HCT116 (cell line): ENCODE measurements at regions not wholly inside any gene's neighbourhood (a gene's known extent, or its start where the extent isn't known, plus 50 kb on each side); places are given as distances from the start of the nearest gene placed in this dataset.

Source experiments
- ATAC-seq: fragments of 200-7000 bp; cut with Tn5 transposase; 2 replicates; pipeline ENCODE4 v1.9.1; 2020; ENCODE audit warnings: mild to moderate bottlenecking, moderate library complexity
- BruUV-seq: library from RNA; stranded (reverse); fragments of 400-500 nt; replicated peaks from 2 replicates; lab custom pipeline; 2021; lab: Mats Ljungman, UMichigan
- CTCF ChIA-PET: fragments of 300-600 bp; sonication (Branson Sonifier 250); formaldehyde crosslinking; loops from one replicate; lab custom pipeline; 2021; ENCODE audit warnings: antibody characterized with exemption; lab: Charles Lee
- POLR2A ChIA-PET: fragments of 300-600, 350-600 bp; sonication (Branson Sonifier 250); formaldehyde crosslinking; loops from one replicate; lab custom pipeline; 2021; ENCODE audit warnings: antibody characterized with exemption; lab: Charles Lee
- RAD21 ChIA-PET, 2 experiments: fragments of 300-600 bp; sonication (Branson Sonifier 250); formaldehyde crosslinking; loops; one replicate each; lab custom pipeline; 2023; ENCODE audit warnings: low total read pairs in 2 of 2; ENCODE audit not compliant: uncharacterized antibody in 2 of 2, unreplicated experiment in 2 of 2, low non-redundant PET in 1 of 2; lab: Charles Lee
- DNase-seq: peaks from one replicate; pipeline ENCODE4 v3.0.0-alpha.2; 2010; ENCODE audit warnings: low read depth, low spot score
- H2AFZ ChIP-seq: fragments of 200-600 bp; shearing (Covaris generic), sonication (generic); 2 replicates; pipeline ENCODE4 v1.6.1; 2017; ENCODE audit warnings: low read depth, mixed run types, mixed read lengths, antibody characterized with exemption, low read length; ENCODE audit not compliant: poor library complexity, severe bottlenecking
- H3K27ac ChIP-seq: 2 replicates; pipeline ENCODE4 v1.5.1; 2012; ENCODE audit warnings: low read depth, low read length
- H3K27me3 ChIP-seq: fragments of 200-600 bp; sonication (generic); 2 replicates; pipeline ENCODE4 v1.6.1; 2016; ENCODE audit warnings: mixed run types, low read length, mixed read lengths; ENCODE audit not compliant: insufficient read depth
- H3K36me3 ChIP-seq, 2 experiments: fragments of 200-500 bp in 1 of 2; fragments of 200-600 bp in 1 of 2; sonication (Bioruptor generic) in 1 of 2; sonication (generic) in 1 of 2; 2 replicates each; pipeline versions ENCODE4 v1.5.1 to v1.6.1; 2014 to 2016; ENCODE audit warnings: low read length in 2 of 2, inconsistent platforms in 1 of 2, mixed read lengths in 1 of 2, mixed run types in 1 of 2; ENCODE audit not compliant: insufficient read depth in 2 of 2, control insufficient read depth in 1 of 2
- H3K4me1 ChIP-seq, 2 experiments: fragments of 200-600 bp in 1 of 2; sonication (generic) in 1 of 2; 2 replicates each; pipeline versions ENCODE4 v1.5.1 to v1.6.1; 2012 to 2017; ENCODE audit warnings: low read length in 2 of 2, inconsistent platforms in 1 of 2, mild to moderate bottlenecking in 1 of 2, mixed read lengths in 1 of 2, mixed run types in 1 of 2, moderate library complexity in 1 of 2; ENCODE audit not compliant: insufficient read depth in 2 of 2, control insufficient read depth in 1 of 2
- H3K4me2 ChIP-seq: fragments of 200-600 bp; sonication (generic); 2 replicates; pipeline ENCODE4 v1.6.1; 2017; ENCODE audit warnings: mixed run types, low read length, mixed read lengths
- H3K4me3 ChIP-seq, 2 experiments: fragments of 200-600 bp in 1 of 2; sonication (generic) in 1 of 2; replicated peaks in 1 of 2; 2 replicates each; pipeline ENCODE4 v1.5.1; 2011 to 2016; ENCODE audit warnings: low read length in 2 of 2, control low read depth in 1 of 2, low read depth in 1 of 2, mild to moderate bottlenecking in 1 of 2, mixed read lengths in 1 of 2, mixed run types in 1 of 2
- H3K79me2 ChIP-seq: fragments of 200-600 bp; sonication (generic); 2 replicates; pipeline ENCODE4 v1.6.1; 2017; ENCODE audit warnings: mild to moderate bottlenecking, mixed run types, low read length, moderate library complexity, mixed read lengths; ENCODE audit not compliant: insufficient read depth
- H3K9ac ChIP-seq: fragments of 200-600 bp; sonication (generic); 2 replicates; pipeline ENCODE4 v1.6.1; 2016; ENCODE audit warnings: low read length, mixed read lengths
- H3K9me2 ChIP-seq: fragments of 200-600 bp; sonication (generic), shearing (Covaris generic); 2 replicates; pipeline ENCODE4 v1.6.1; 2017; ENCODE audit warnings: mixed run types, mild to moderate bottlenecking, moderate library complexity; ENCODE audit not compliant: insufficient read depth
- H3K9me3 ChIP-seq, 2 experiments: fragments of 200-500 bp in 1 of 2; fragments of 200-600 bp in 1 of 2; sonication (Bioruptor generic) in 1 of 2; sonication (generic) in 1 of 2; 2 replicates each; pipeline ENCODE4 v1.6.1; 2014 to 2017; ENCODE audit warnings: low read length in 2 of 2, mixed read lengths in 2 of 2, inconsistent platforms in 1 of 2, low read depth in 1 of 2, mild to moderate bottlenecking in 1 of 2, mixed run types in 1 of 2, moderate library complexity in 1 of 2; ENCODE audit not compliant: control insufficient read depth in 1 of 2, insufficient read depth in 1 of 2
- H4K20me1 ChIP-seq: fragments of 200-600 bp; sonication (generic), shearing (Covaris generic); 2 replicates; pipeline ENCODE4 v1.6.1; 2017; ENCODE audit warnings: mixed run types, mild to moderate bottlenecking, moderate library complexity; ENCODE audit not compliant: insufficient read depth
- EGR1 ChIP-seq: IDR thresholded peaks from 2 replicates; pipeline ENCODE4 v1.6.1; 2012; ENCODE audit warnings: low read depth
- EZH2phosphoT487 ChIP-seq: fragments of 200-600 bp; IDR thresholded peaks from 2 replicates; pipeline ENCODE4 v1.6.1; 2018; ENCODE audit warnings: antibody characterized with exemption, borderline replicate concordance
- JUND ChIP-seq: IDR thresholded peaks from 2 replicates; pipeline ENCODE4 v1.6.1; 2012
- POLR2AphosphoS5 ChIP-seq: IDR thresholded peaks from 2 replicates; pipeline ENCODE4 v1.6.1; 2011; ENCODE audit warnings: mild to moderate bottlenecking, low read depth, low read length, moderate library complexity
- RAD21 ChIP-seq: IDR thresholded peaks from 2 replicates; pipeline ENCODE4 v1.6.1; 2012; ENCODE audit warnings: low read depth, mild to moderate bottlenecking
- SIN3A ChIP-seq: IDR thresholded peaks from 2 replicates; pipeline ENCODE4 v1.6.1; 2012; ENCODE audit warnings: low read depth
- SRF ChIP-seq: IDR thresholded peaks from 2 replicates; pipeline ENCODE4 v1.6.1; 2012; ENCODE audit warnings: low read depth
- TCF7L2 ChIP-seq: IDR thresholded peaks from 2 replicates; pipeline ENCODE4 v1.7.0; 2011; ENCODE audit warnings: borderline replicate concordance, inconsistent platforms; ENCODE audit not compliant: insufficient read depth, insufficient read length; ENCODE audit errors: extremely low read depth
- YY1 ChIP-seq: IDR thresholded peaks from 2 replicates; pipeline ENCODE4 v1.6.1; 2011; ENCODE audit warnings: low read length, low read depth, moderate library complexity, mild to moderate bottlenecking; ENCODE audit not compliant: insufficient replicate concordance; ENCODE audit errors: extremely low read depth
- ZBTB33 ChIP-seq: IDR thresholded peaks from 2 replicates; pipeline ENCODE4 v1.6.1; 2011; ENCODE audit warnings: mild to moderate bottlenecking, low read length, moderate library complexity; ENCODE audit not compliant: insufficient replicate concordance; ENCODE audit errors: extremely low read depth
- ZFX ChIP-seq: fragments of 450-650 bp; IDR thresholded peaks from 2 replicates; pipeline ENCODE4 v1.6.1; 2017
- ZNF274 ChIP-seq: fragments of 200-500 bp; sonication (Bioruptor generic); IDR thresholded peaks from 2 replicates; pipeline ENCODE4 v1.6.1; 2014; ENCODE audit warnings: mild to moderate bottlenecking, low read depth, low read length, inconsistent platforms
- intact Hi-C: fragments of 100-400 bp; cut with micrococcal nuclease; formaldehyde crosslinking; loops from 2 replicates; pipeline ENCODE4 v1.10.0; 2022
- TF ChIP-seq, protein P1 (sequence below): IDR thresholded peaks from 2 replicates; pipeline ENCODE4 v1.6.1; 2012
- TF ChIP-seq, protein P2 (sequence below): IDR thresholded peaks from 2 replicates; pipeline ENCODE4 v1.6.1; 2012; ENCODE audit warnings: low read depth

DNA sequence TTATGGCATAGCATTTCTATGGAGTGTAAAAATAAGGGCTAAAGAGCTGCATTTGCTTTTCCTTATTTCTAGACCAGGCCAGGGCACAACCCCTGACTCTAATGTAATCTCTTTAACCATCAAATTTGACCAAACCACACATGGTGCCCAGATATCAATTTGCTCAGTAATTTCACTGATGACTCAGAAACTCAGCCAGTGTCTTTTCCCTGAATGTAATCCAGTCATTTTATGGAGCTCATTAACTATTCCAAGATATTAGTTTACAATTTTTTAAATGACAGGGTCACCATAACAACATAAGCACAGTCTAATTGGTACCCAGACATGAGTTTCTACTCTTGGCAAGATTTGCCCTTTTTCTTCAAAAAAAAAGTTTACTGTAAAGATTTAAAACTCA is 270.8 kb upstream of the AGAP1 start:
- Histone ChIP-seq H3K36me3 (no peaks in the 10 kb centered on the region), H3K9ac (no peak overlapping the region), H3K9me2 (no peaks in the 10 kb centered on the region), H3K27me3 (no peaks in the 10 kb centered on the region), H3K4me3 (no peak overlapping the region), H4K20me1 (no peaks in the 10 kb centered on the region), H3K4me2 (no peak overlapping the region), H3K27ac (no peak overlapping the region), H2AFZ (no peak overlapping the region), H3K79me2 (no peaks in the 10 kb centered on the region), H3K9me3 (no peaks in the 10 kb centered on the region), H3K4me1 (no peaks in the 10 kb centered on the region)
- no TSS peak for BruUV-seq
- intact Hi-C loops = no loop called here
- ChIA-PET CTCF (no interaction called here), POLR2A (no interaction called here), RAD21 (no interaction called here)
- no peak for ATAC-seq
- no peak for DNase-seq
- TF ChIP-seq RAD21 = no peak
- no peak for TF ChIP-seq POLR2AphosphoS5
- no peak for TF ChIP-seq ZNF274
- TF ChIP-seq, protein P1, sequence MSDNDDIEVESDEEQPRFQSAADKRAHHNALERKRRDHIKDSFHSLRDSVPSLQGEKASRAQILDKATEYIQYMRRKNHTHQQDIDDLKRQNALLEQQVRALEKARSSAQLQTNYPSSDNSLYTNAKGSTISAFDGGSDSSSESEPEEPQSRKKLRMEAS = no peak
- TF ChIP-seq SRF = no peak
- no peak for TF ChIP-seq JUND
- no peak for TF ChIP-seq ZBTB33
- TF ChIP-seq TCF7L2 = no peak
- no peak for TF ChIP-seq SIN3A
- TF ChIP-seq, protein P2, sequence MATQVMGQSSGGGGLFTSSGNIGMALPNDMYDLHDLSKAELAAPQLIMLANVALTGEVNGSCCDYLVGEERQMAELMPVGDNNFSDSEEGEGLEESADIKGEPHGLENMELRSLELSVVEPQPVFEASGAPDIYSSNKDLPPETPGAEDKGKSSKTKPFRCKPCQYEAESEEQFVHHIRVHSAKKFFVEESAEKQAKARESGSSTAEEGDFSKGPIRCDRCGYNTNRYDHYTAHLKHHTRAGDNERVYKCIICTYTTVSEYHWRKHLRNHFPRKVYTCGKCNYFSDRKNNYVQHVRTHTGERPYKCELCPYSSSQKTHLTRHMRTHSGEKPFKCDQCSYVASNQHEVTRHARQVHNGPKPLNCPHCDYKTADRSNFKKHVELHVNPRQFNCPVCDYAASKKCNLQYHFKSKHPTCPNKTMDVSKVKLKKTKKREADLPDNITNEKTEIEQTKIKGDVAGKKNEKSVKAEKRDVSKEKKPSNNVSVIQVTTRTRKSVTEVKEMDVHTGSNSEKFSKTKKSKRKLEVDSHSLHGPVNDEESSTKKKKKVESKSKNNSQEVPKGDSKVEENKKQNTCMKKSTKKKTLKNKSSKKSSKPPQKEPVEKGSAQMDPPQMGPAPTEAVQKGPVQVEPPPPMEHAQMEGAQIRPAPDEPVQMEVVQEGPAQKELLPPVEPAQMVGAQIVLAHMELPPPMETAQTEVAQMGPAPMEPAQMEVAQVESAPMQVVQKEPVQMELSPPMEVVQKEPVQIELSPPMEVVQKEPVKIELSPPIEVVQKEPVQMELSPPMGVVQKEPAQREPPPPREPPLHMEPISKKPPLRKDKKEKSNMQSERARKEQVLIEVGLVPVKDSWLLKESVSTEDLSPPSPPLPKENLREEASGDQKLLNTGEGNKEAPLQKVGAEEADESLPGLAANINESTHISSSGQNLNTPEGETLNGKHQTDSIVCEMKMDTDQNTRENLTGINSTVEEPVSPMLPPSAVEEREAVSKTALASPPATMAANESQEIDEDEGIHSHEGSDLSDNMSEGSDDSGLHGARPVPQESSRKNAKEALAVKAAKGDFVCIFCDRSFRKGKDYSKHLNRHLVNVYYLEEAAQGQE = no peak
- no peak for TF ChIP-seq YY1
- no peak for TF ChIP-seq EZH2phosphoT487
- no peak for TF ChIP-seq ZFX
- TF ChIP-seq EGR1 = no peak
